ENCODE measurements at regions not wholly inside any gene's neighbourhood (a gene's known extent, or its start where the extent isn't known, plus 50 kb on each side); places are given as distances from the start of the nearest gene placed in this dataset.

DNA sequence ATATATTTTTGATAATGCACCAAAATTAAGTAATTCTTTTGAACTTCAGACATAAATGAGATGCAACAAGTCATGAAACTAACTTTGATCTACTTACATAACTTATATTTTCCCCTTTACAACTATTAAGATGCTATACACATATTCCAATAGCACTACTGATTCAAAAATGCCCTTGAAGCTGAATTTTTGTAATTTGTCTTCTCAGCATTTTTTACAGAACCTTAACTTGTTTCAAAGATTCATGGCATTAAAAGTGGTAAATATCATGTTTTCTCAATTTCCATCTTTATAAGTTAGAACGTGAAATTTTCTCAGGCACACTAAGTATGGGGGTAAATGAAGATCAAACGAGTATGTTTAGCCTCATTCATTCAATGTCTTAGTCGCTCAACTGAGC lies 460.0 kb upstream of the FAM241A start:
- no peaks in the 10 kb centered on the region for H3K36me3 ChIP-seq (replicated peaks in 1 of 2; ENCODE audit: control extremely low read depth in 1 of 2, control insufficient read depth in 1 of 2, extremely low read depth in 1 of 2, insufficient read depth in 2 of 2, low read length in 1 of 2)
- no peaks in the 10 kb centered on the region for H3K9me3 Mint-ChIP-seq (ENCODE audit: insufficient read depth)
- CTCF ChIA-PET = no interaction called here
- POLR2A ChIA-PET = no interaction called here
- no peak overlapping the region for H2AFZ ChIP-seq (ENCODE audit: insufficient read depth, low read depth, low read length, poor library complexity, severe bottlenecking)
- H3K9me3 ChIP-seq (ENCODE audit: control extremely low read depth in 1 of 3, control insufficient read depth in 2 of 3, insufficient read depth in 1 of 3, low read length in 2 of 3) = no peaks in the 10 kb centered on the region
- TF ChIP-seq, protein P1, sequence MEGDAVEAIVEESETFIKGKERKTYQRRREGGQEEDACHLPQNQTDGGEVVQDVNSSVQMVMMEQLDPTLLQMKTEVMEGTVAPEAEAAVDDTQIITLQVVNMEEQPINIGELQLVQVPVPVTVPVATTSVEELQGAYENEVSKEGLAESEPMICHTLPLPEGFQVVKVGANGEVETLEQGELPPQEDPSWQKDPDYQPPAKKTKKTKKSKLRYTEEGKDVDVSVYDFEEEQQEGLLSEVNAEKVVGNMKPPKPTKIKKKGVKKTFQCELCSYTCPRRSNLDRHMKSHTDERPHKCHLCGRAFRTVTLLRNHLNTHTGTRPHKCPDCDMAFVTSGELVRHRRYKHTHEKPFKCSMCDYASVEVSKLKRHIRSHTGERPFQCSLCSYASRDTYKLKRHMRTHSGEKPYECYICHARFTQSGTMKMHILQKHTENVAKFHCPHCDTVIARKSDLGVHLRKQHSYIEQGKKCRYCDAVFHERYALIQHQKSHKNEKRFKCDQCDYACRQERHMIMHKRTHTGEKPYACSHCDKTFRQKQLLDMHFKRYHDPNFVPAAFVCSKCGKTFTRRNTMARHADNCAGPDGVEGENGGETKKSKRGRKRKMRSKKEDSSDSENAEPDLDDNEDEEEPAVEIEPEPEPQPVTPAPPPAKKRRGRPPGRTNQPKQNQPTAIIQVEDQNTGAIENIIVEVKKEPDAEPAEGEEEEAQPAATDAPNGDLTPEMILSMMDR (IDR thresholded peaks at IDR 0.05) = no peak
- TF ChIP-seq EZH2 (IDR thresholded peaks at IDR 0.05; ENCODE audit: borderline replicate concordance, insufficient read depth, low read depth, low read length, poor library complexity, severe bottlenecking) = no peak
- intact Hi-C loops (cut with micrococcal nuclease) = no loop called here
- ATAC-seq (ENCODE audit: low read depth) = no peak
- H3K27ac ChIP-seq (ENCODE audit: low read length in 2 of 2) = no peak overlapping the region
- no peaks in the 10 kb centered on the region for H3K4me1 Mint-ChIP-seq
- whole genome bisulfite sequencing (ENCODE audit: insufficient coverage) = no CpG with 5 or more reads among the region's 3 CpGs
- H3K9ac ChIP-seq (ENCODE audit: low read length) = no peak overlapping the region
- H3K4me3 Mint-ChIP-seq = no peak overlapping the region
- H3K79me2 ChIP-seq (ENCODE audit: control insufficient read depth, insufficient read depth, low read length) = no peaks in the 10 kb centered on the region
- no peaks in the 10 kb centered on the region for H4K20me1 ChIP-seq (ENCODE audit: control insufficient read depth, insufficient read depth, low read length, poor library complexity, severe bottlenecking)
- DNase-seq = no peak
- no peaks in the 10 kb centered on the region for H3K4me1 ChIP-seq (ENCODE audit: control insufficient read depth in 2 of 2, insufficient read depth in 2 of 2, low read length in 2 of 2)
- H3K4me3 ChIP-seq (ENCODE audit: control extremely low read depth in 1 of 5, extremely low read depth in 1 of 5, insufficient read depth in 1 of 5, low read depth in 2 of 5, low read length in 4 of 5) = no peak overlapping the region
- H3K27me3 Mint-ChIP-seq = peaks cover 4% of the 10 kb centered on the region
- no peak overlapping the region for H3K27ac Mint-ChIP-seq
- H3K4me2 ChIP-seq (replicated peaks; ENCODE audit: low read depth, low read length, poor library complexity, severe bottlenecking) = no peak overlapping the region
- H3K27me3 ChIP-seq (replicated peaks in 1 of 4; ENCODE audit: control extremely low read depth in 1 of 4, control insufficient read depth in 3 of 4, insufficient read depth in 4 of 4, low read length in 3 of 4) = no peaks in the 10 kb centered on the region

DNA sequence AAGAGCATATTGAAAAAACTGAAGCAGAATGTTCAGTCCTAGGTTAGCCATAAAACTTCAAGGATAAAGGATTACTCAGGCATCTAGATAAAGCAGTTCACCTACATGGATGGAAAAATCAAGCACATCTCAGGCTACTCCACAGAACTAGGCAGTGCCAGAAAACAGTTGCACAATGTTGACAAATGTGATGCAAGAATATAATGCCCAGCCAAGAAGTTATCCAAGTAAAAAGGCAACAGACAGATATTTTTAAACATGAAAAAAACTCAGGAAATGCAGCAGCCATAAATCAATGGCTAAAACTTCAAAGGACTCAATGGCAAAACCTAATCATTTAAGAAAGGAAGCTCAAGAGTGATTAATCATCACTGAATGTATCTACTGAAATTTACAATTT lies 456.0 kb upstream of the FAM241A start:
- H3K9me3 Mint-ChIP-seq (ENCODE audit: insufficient read depth) = no peaks in the 10 kb centered on the region
- Histone ChIP-seq H2AFZ (ENCODE audit: insufficient read depth, low read depth, low read length, poor library complexity, severe bottlenecking) (no peak overlapping the region), H4K20me1 (ENCODE audit: control insufficient read depth, insufficient read depth, low read length, poor library complexity, severe bottlenecking) (no peaks in the 10 kb centered on the region), H3K27me3 (replicated peaks in 1 of 4; ENCODE audit: control extremely low read depth in 1 of 4, control insufficient read depth in 3 of 4, insufficient read depth in 4 of 4, low read length in 3 of 4) (no peaks in the 10 kb centered on the region), H3K4me2 (replicated peaks; ENCODE audit: low read depth, low read length, poor library complexity, severe bottlenecking) (no peak overlapping the region), H3K36me3 (replicated peaks in 1 of 2; ENCODE audit: control extremely low read depth in 1 of 2, control insufficient read depth in 1 of 2, extremely low read depth in 1 of 2, insufficient read depth in 2 of 2, low read length in 1 of 2) (no peaks in the 10 kb centered on the region), H3K9ac (ENCODE audit: low read length) (no peak overlapping the region), H3K4me3 (ENCODE audit: control extremely low read depth in 1 of 5, extremely low read depth in 1 of 5, insufficient read depth in 1 of 5, low read depth in 2 of 5, low read length in 4 of 5) (no peak overlapping the region), H3K4me1 (ENCODE audit: control insufficient read depth in 2 of 2, insufficient read depth in 2 of 2, low read length in 2 of 2) (no peaks in the 10 kb centered on the region), H3K9me3 (ENCODE audit: control extremely low read depth in 1 of 3, control insufficient read depth in 2 of 3, insufficient read depth in 1 of 3, low read length in 2 of 3) (no peaks in the 10 kb centered on the region), H3K79me2 (ENCODE audit: control insufficient read depth, insufficient read depth, low read length) (no peaks in the 10 kb centered on the region), H3K27ac (ENCODE audit: low read length in 2 of 2) (no peak overlapping the region)
- TF ChIP-seq EZH2 (IDR thresholded peaks at IDR 0.05; ENCODE audit: borderline replicate concordance, insufficient read depth, low read depth, low read length, poor library complexity, severe bottlenecking) = no peak
- TF ChIP-seq, protein P1 (IDR thresholded peaks at IDR 0.05) = no peak
- ChIA-PET POLR2A (no interaction called here), CTCF (no interaction called here)
- intact Hi-C loops (cut with micrococcal nuclease) = no loop called here
- H3K4me3 Mint-ChIP-seq = no peak overlapping the region
- no peak overlapping the region for H3K27ac Mint-ChIP-seq
- H3K27me3 Mint-ChIP-seq = no peaks in the 10 kb centered on the region
- ATAC-seq (ENCODE audit: low read depth) (no peak), DNase-seq (no peak)
- H3K4me1 Mint-ChIP-seq = no peaks in the 10 kb centered on the region

Measured in B cell (primary cell).